Right cardiac atrium (tissue), 5 donors: ENCODE measurements at regions not wholly inside any gene's neighbourhood (a gene's known extent, or its start where the extent isn't known, plus 50 kb on each side); places are given as distances from the start of the nearest gene placed in this dataset.

Experiments
- ATAC-seq, 2 donors: fragments of 200-7000 bp; cut with Tn5 transposase; one replicate each; pipeline versions ENCODE4 v1.8.0 to v1.9.1; 2020; ENCODE audit warnings: moderate library complexity in 2 of 2, mild to moderate bottlenecking in 1 of 2
- DNase-seq, 3 donors: peaks; one replicate each; pipeline ENCODE4 v3.0.0-alpha.2; 2020
- H3K27ac ChIP-seq: one replicate; pipeline ENCODE4 v1.5.1; 2013; ENCODE audit warnings: mild to moderate bottlenecking, low read length, control low read depth, moderate library complexity
- H3K27me3 ChIP-seq: one replicate; pipeline ENCODE4 v1.6.1; 2013; ENCODE audit not compliant: control insufficient read depth, insufficient read depth
- H3K4me1 ChIP-seq: one replicate; pipeline ENCODE4 v1.6.1; 2013; ENCODE audit warnings: low read length; ENCODE audit not compliant: control insufficient read depth, insufficient read depth
- H3K4me3 ChIP-seq: one replicate; pipeline ENCODE4 v1.5.1; 2013; ENCODE audit warnings: low read length, control low read depth
- H3K9me3 ChIP-seq: one replicate; pipeline ENCODE4 v1.6.1; 2013; ENCODE audit warnings: low read length; ENCODE audit not compliant: control insufficient read depth
- whole genome bisulfite sequencing: extraction: QIAGEN DNeasy Blood & Tissue Kit; methylation state at CpG from one replicate; pipeline ENCODE4 v1.1.7; 2013; 5-methylcytosine and 5-hydroxymethylcytosine counted together
- intact Hi-C, 4 donors: fragments of 100-400 bp; cut with DNase I; formaldehyde crosslinking; loops; one replicate each; pipeline versions ENCODE4 v1.11.0 to v1.14.0; 2022 to 2023
- donor health status: healthy with polysubstance abuse.
- donor health status: DM: no; HTN: yes; CAD: no.
- donor health status: DM: no; HTN: no; CAD: no.
- donor health status: DM: no; HTN: yes; CAD: no; lungs with severe emphysema.
- donor health status: DM: yes; HTN: yes; CAD: no.

GRCh38 chr16:82527101-82527500, 99.7 kb upstream of the CDH13 start:
- intact Hi-C loops, result no loop called here
- no peak for DNase-seq
- Histone ChIP-seq H3K4me1 (no peaks in the 10 kb centered on the region), H3K9me3 (no peaks in the 10 kb centered on the region), H3K27me3 (no peaks in the 10 kb centered on the region), H3K4me3 (no peak overlapping the region), H3K27ac (no peak overlapping the region)
- ATAC-seq, result no peak
- 86% methylated on average over 7 of the region's 7 CpGs for WGBS

GRCh38 chr16:82524976-82525375, 101.8 kb upstream of the CDH13 start:
- ATAC-seq, result peak in 1 of 2 donors; percentile 47

GRCh38 chr16:82523815-82524214, 103.0 kb upstream of the CDH13 start:
- intact Hi-C loops, result no loop called here
- Histone ChIP-seq H3K4me1 (no peaks in the 10 kb centered on the region), H3K27ac (no peak overlapping the region), H3K27me3 (no peaks in the 10 kb centered on the region), H3K4me3 (no peak overlapping the region), H3K9me3 (no peaks in the 10 kb centered on the region)
- 64% methylated on average over 1 of the region's 1 CpG for WGBS
- ATAC-seq (no peak), DNase-seq (no peak)

More at GRCh38 chr16:82524976-82525375, 101.8 kb upstream of the CDH13 start:
- intact Hi-C loops, result no loop called here
- H3K27ac ChIP-seq, result no peak overlapping the region
- DNase-seq, result no peak
- H3K4me3 ChIP-seq, result no peak overlapping the region
- H3K27me3 ChIP-seq, result no peaks in the 10 kb centered on the region
- H3K9me3 ChIP-seq, result no peaks in the 10 kb centered on the region
- WGBS, result 39% methylated on average over 1 of the region's 1 CpG
- H3K4me1 ChIP-seq, result no peaks in the 10 kb centered on the region

GRCh38 chr16:82522026-82522425, 104.7 kb upstream of the CDH13 start:
- H3K27me3 ChIP-seq, result peaks cover 2% of the 10 kb centered on the region
- no peak for ATAC-seq
- no peaks in the 10 kb centered on the region for H3K4me1 ChIP-seq
- intact Hi-C loops, result no loop called here
- H3K4me3 ChIP-seq, result no peak overlapping the region
- no peaks in the 10 kb centered on the region for H3K9me3 ChIP-seq
- no peak for DNase-seq
- H3K27ac ChIP-seq, result no peak overlapping the region
- 50% methylated on average over 6 of the region's 6 CpGs for WGBS

- Histone ChIP-seq H3K27ac (no peak overlapping the region), H3K4me1 (no peaks in the 10 kb centered on the region), H3K9me3 (no peaks in the 10 kb centered on the region), H3K4me3 (no peak overlapping the region), H3K27me3 (peaks cover 2% of the 10 kb centered on the region)
- 71% methylated on average over 2 of the region's 2 CpGs for WGBS
- ATAC-seq, result no peak
- intact Hi-C loops, result no loop called here
- no peak for DNase-seq
These were observed 108.0 kb upstream of the CDH13 start for GRCh38 chr16:82518811-82519210.

GRCh38 chr16:82514262-82514661, 112.5 kb upstream of the CDH13 start:
- intact Hi-C loops, result no loop called here
- H3K27ac ChIP-seq, result no peak overlapping the region
- no peak for ATAC-seq
- H3K4me3 ChIP-seq, result no peak overlapping the region
- WGBS, result 85% methylated on average over 4 of the region's 4 CpGs
- no peaks in the 10 kb centered on the region for H3K9me3 ChIP-seq
- peaks cover 2% of the 10 kb centered on the region for H3K27me3 ChIP-seq
- DNase-seq, result no peak
- H3K4me1 ChIP-seq, result no peaks in the 10 kb centered on the region

- no peak overlapping the region for H3K27ac ChIP-seq
- no peak overlapping the region for H3K4me3 ChIP-seq
- peaks cover 6% of the 10 kb centered on the region for H3K9me3 ChIP-seq
- 74% methylated on average over 2 of the region's 2 CpGs for WGBS
- intact Hi-C loops, result no loop called here
- no peak for ATAC-seq
- H3K4me1 ChIP-seq, result no peaks in the 10 kb centered on the region
- no peak for DNase-seq
- H3K27me3 ChIP-seq, result no peaks in the 10 kb centered on the region
These were observed 115.9 kb upstream of the CDH13 start for GRCh38 chr16:82510789-82511305.

- DNase-seq (no peak), ATAC-seq (no peak)
- H3K4me3 ChIP-seq, result no peak overlapping the region
- 89% methylated on average over 5 of the region's 5 CpGs for WGBS
- intact Hi-C loops, result no loop called here
- H3K27ac ChIP-seq, result no peak overlapping the region
- no peaks in the 10 kb centered on the region for H3K27me3 ChIP-seq
- H3K4me1 ChIP-seq, result no peaks in the 10 kb centered on the region
- peaks cover 6% of the 10 kb centered on the region for H3K9me3 ChIP-seq
These were observed 116.9 kb upstream of the CDH13 start for GRCh38 chr16:82509691-82510430.

- WGBS, result 70% methylated on average over 19 of the region's 19 CpGs
- H3K4me3 ChIP-seq, result no peak overlapping the region
- intact Hi-C loops, result no loop called here
- ATAC-seq, result no peak
- peaks cover 6% of the 10 kb centered on the region for H3K9me3 ChIP-seq
- DNase-seq, result no peak
- no peaks in the 10 kb centered on the region for H3K27me3 ChIP-seq
- H3K4me1 ChIP-seq, result no peaks in the 10 kb centered on the region
- H3K27ac ChIP-seq, result no peak overlapping the region
These were observed 119.8 kb upstream of the CDH13 start for GRCh38 chr16:82506692-82507670.

- Histone ChIP-seq H3K27ac (no peak overlapping the region), H3K27me3 (no peaks in the 10 kb centered on the region), H3K9me3 (peaks cover 6% of the 10 kb centered on the region), H3K4me1 (no peaks in the 10 kb centered on the region), H3K4me3 (no peak overlapping the region)
- ATAC-seq (no peak), DNase-seq (no peak)
- intact Hi-C loops, result no loop called here
- WGBS, result 54% methylated on average over 8 of the region's 8 CpGs
These were observed 121.9 kb upstream of the CDH13 start for GRCh38 chr16:82504836-82505235.

- no peak for DNase-seq
- 86% methylated on average over 4 of the region's 4 CpGs for WGBS
- intact Hi-C loops, result no loop called here
These were observed 127.5 kb upstream of the CDH13 start for GRCh38 chr16:82499302-82499701.

More at GRCh38 chr16:82499302-82499701, 127.5 kb upstream of the CDH13 start:
- Histone ChIP-seq H3K27ac (no peak overlapping the region), H3K4me3 (no peak overlapping the region), H3K4me1 (no peaks in the 10 kb centered on the region), H3K9me3 (no peaks in the 10 kb centered on the region), H3K27me3 (no peaks in the 10 kb centered on the region)
- ATAC-seq, result no peak
